Mesenchymal stem cell (in vitro differentiated cells and primary cell): ENCODE measurements at regions not wholly inside any gene's neighbourhood (a gene's known extent, or its start where the extent isn't known, plus 50 kb on each side); places are given as distances from the start of the nearest gene placed in this dataset.
A peak's percentile ranks its signal among the peaks of the same experiment; 100 is the strongest.

ENCODE experiments used
- DNase-seq: peaks from one replicate; pipeline ENCODE4 v3.0.0-alpha.2; 2013
- H2AFZ ChIP-seq: one replicate; pipeline ENCODE4 v1.6.1; 2013; ENCODE audit warnings: low read depth, mild to moderate bottlenecking, control low read depth, inconsistent platforms, low read length, moderate library complexity
- H2AK5ac ChIP-seq: 2 replicates; pipeline ENCODE4 v1.6.1; 2013; ENCODE audit warnings: low read length, moderate library complexity, mild to moderate bottlenecking, inconsistent platforms; ENCODE audit not compliant: severe bottlenecking
- H2BK120ac ChIP-seq: one replicate; pipeline ENCODE4 v1.6.1; 2013; ENCODE audit warnings: low read depth, mild to moderate bottlenecking, inconsistent platforms, low read length, moderate library complexity
- H2BK12ac ChIP-seq, 2 experiments: one replicate each; pipeline ENCODE4 v1.6.1; 2013; ENCODE audit warnings: inconsistent platforms in 2 of 2, low read length in 2 of 2, mild to moderate bottlenecking in 2 of 2, moderate library complexity in 2 of 2, control low read depth in 1 of 2
- H2BK15ac ChIP-seq: one replicate; pipeline ENCODE4 v1.6.1; 2013; ENCODE audit warnings: mild to moderate bottlenecking, low read depth, inconsistent platforms; ENCODE audit not compliant: poor library complexity, severe bottlenecking
- H2BK5ac ChIP-seq: 2 replicates; pipeline ENCODE4 v1.6.1; 2013; ENCODE audit warnings: low read depth, mild to moderate bottlenecking, low read length, control low read depth, inconsistent platforms; ENCODE audit not compliant: poor library complexity, severe bottlenecking
- H3K14ac ChIP-seq, 2 experiments: one replicate each; pipeline ENCODE4 v1.6.1; 2013; ENCODE audit warnings: inconsistent platforms in 2 of 2, low read length in 2 of 2, control low read depth in 1 of 2, mild to moderate bottlenecking in 1 of 2, moderate library complexity in 1 of 2
- H3K18ac ChIP-seq, 2 experiments: one replicate each; pipeline ENCODE4 v1.6.1; 2013; ENCODE audit warnings: inconsistent platforms in 2 of 2, low read length in 2 of 2, control low read depth in 1 of 2, low read depth in 1 of 2, mild to moderate bottlenecking in 1 of 2
- H3K23ac ChIP-seq, 2 experiments: one replicate each; pipeline ENCODE4 v1.6.1; 2013; ENCODE audit warnings: inconsistent platforms in 2 of 2, low read length in 2 of 2, mild to moderate bottlenecking in 2 of 2, moderate library complexity in 2 of 2, control low read depth in 1 of 2
- H3K27ac ChIP-seq: 2 replicates; pipeline ENCODE4 v1.5.1; 2013; ENCODE audit warnings: mild to moderate bottlenecking, moderate library complexity, low read length, control low read depth, inconsistent platforms; ENCODE audit not compliant: poor library complexity, severe bottlenecking
- H3K27me3 ChIP-seq, 2 experiments: 2 replicates each; pipeline versions ENCODE4 v1.6.1 to v1.7.0; 2013; ENCODE audit warnings: low read length in 2 of 2, mild to moderate bottlenecking in 2 of 2, moderate library complexity in 2 of 2, control low read depth in 1 of 2, inconsistent platforms in 1 of 2; ENCODE audit not compliant: control insufficient read depth in 1 of 2, insufficient read depth in 1 of 2
- H3K36me3 ChIP-seq, 2 experiments: 2 replicates each; pipeline versions ENCODE4 v1.6.1 to v1.7.0; 2013; ENCODE audit warnings: low read length in 2 of 2, control low read depth in 1 of 2, inconsistent platforms in 1 of 2, low read depth in 1 of 2, mild to moderate bottlenecking in 1 of 2; ENCODE audit not compliant: insufficient read depth in 2 of 2, control insufficient read depth in 1 of 2
- H3K4ac ChIP-seq, 2 experiments: one replicate each; pipeline ENCODE4 v1.6.1; 2013; ENCODE audit warnings: inconsistent platforms in 2 of 2, low read length in 2 of 2, mild to moderate bottlenecking in 2 of 2, moderate library complexity in 2 of 2, control low read depth in 1 of 2, low read depth in 1 of 2
- H3K4me1 ChIP-seq: 2 replicates; pipeline ENCODE4 v1.6.1; 2013; ENCODE audit warnings: low read depth, low read length, control low read depth; ENCODE audit not compliant: control insufficient read depth, insufficient read depth
- H3K4me2 ChIP-seq: 2 replicates; pipeline ENCODE4 v1.6.1; 2013; ENCODE audit warnings: low read length, mild to moderate bottlenecking, inconsistent platforms; ENCODE audit not compliant: poor library complexity, severe bottlenecking
- H3K4me3 ChIP-seq, 2 experiments: 2 replicates each; pipeline versions ENCODE4 v1.5.1 to v1.7.0; 2013; ENCODE audit warnings: low read length in 2 of 2, mild to moderate bottlenecking in 2 of 2, control low read depth in 1 of 2, low read depth in 1 of 2; ENCODE audit not compliant: insufficient read depth in 1 of 2
- H3K79me1 ChIP-seq: replicated peaks from 2 replicates; pipeline ENCODE4 v1.6.1; 2013; ENCODE audit warnings: mild to moderate bottlenecking, control low read depth, low read length, inconsistent platforms; ENCODE audit not compliant: poor library complexity, severe bottlenecking
- H3K9ac ChIP-seq: 2 replicates; pipeline ENCODE4 v1.7.0; 2013; ENCODE audit warnings: mild to moderate bottlenecking, low read length, moderate library complexity
- H3K9me3 ChIP-seq: 2 replicates; pipeline ENCODE4 v1.7.0; 2013; ENCODE audit warnings: mild to moderate bottlenecking, low read length; ENCODE audit not compliant: control insufficient read depth
- H4K8ac ChIP-seq: one replicate; pipeline ENCODE4 v1.6.1; 2013; ENCODE audit warnings: inconsistent platforms, mild to moderate bottlenecking, low read length, moderate library complexity
- H4K91ac ChIP-seq: one replicate; pipeline ENCODE4 v1.6.1; 2013; ENCODE audit warnings: mild to moderate bottlenecking, low read length, inconsistent platforms
- WGBS: methylation state at CpG from one replicate; pipeline ENCODE4 v1.1.7; 2013; ENCODE audit warnings: mixed read lengths; 5-methylcytosine and 5-hydroxymethylcytosine counted together

DNA sequence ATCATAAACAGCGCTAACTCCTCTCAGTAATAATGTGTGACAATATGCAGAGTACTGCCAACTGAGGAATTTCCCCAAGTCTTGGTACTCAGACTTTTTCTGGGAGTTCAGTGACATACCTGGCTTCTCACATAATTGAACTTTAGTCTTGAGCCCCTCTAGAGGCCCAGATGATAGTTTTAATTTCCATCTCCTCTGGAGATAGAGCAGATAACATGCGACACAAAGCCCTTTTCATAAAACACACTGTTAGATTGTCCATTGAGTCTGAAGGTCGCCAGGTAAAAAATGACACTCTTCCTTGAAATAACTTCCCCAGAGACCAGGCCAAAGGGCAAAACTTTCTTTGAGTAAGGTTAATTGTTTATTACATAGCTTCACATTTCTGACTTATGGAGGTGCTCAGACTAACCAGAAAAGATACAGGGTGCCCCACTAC, 476.0 kb downstream of the RASEF start:
- Histone ChIP-seq H3K18ac (no peak overlapping the region), H3K9ac (no peak overlapping the region), H3K4me2 (no peak overlapping the region), H4K8ac (no peak overlapping the region), H3K36me3 (no peaks in the 10 kb centered on the region), H3K14ac (no peak overlapping the region), H3K4me1 (no peaks in the 10 kb centered on the region), H2AK5ac (no peak overlapping the region), H2AFZ (no peak overlapping the region), H3K79me1 (no peaks in the 10 kb centered on the region), H3K4me3 (no peak overlapping the region), H3K4ac (peak overlapping the region in 1 of 2 experiments; percentile 35), H2BK5ac (no peak overlapping the region), H3K23ac (no peak overlapping the region), H3K27ac (no peak overlapping the region), H3K27me3 (no peaks in the 10 kb centered on the region), H2BK15ac (no peak overlapping the region), H4K91ac (no peak overlapping the region), H2BK12ac (no peak overlapping the region), H3K9me3 (no peaks in the 10 kb centered on the region), H2BK120ac (no peak overlapping the region)
- WGBS: 98% methylated on average over 2 of the region's 3 CpGs
- no peak for DNase-seq

DNA sequence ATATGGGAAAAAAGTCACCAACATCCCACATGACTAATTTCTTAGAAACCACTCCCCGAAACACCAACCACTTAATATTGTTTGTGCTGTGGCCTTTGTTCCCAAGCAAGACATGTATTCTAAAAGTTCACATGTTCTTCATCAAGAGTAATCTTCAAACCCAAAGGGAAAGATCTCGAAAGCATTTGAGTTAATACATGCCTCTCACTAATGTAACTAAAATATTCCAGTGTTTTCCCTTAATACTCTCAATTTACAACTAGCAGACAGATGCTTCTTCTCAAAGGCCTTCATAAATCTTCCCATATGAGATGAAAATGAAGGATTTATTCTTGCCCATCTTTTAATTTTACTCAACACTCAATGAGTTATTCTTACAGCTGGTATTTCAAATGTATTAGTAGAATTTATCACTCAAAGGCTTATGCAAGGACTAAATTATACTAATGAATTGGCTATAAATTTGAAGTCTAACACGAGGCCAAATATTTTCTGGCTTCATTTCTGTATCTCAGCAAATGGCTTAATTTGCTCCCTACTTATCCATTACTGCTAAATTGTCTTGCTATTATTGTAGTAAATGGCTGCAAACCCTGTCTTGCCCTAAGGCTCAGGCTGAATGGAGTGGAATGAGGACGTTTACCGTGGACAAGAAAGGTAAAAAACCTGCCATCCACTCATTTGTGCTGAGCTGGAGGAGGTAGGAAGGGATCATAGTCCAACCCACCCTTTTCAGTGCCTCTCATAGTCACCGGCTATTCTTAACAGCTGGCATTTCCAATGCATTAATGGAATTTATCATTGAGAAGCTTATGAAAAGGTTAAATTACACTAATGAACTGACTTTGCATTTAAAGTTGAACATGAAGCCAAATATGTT, 474.4 kb downstream of the RASEF start:
- WGBS: 63% methylated on average over 4 of the region's 6 CpGs
- no peak overlapping the region for H4K8ac ChIP-seq

DNA sequence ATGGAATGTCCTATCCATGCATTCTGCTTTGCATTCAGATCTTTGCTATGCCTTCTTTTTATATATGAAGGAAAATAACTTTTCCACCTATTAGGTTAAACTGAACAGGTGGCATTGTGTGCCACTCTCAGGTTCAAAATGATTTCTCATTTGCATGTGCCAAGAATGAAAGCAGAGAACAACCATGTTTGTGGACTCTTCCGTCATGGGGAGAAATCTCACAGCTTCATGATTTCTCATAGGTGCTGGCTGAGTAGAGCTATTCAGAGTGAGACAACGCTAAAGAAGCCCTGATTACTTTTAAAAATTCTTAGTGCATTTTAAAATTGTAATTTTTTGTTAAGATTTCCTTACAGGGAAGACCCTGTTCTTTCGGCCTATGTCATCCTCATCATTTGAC, 472.1 kb downstream of the RASEF start:
- Histone ChIP-seq H3K79me1 (no peaks in the 10 kb centered on the region), H2AK5ac (no peak overlapping the region), H3K14ac (no peak overlapping the region), H3K18ac (no peak overlapping the region), H4K8ac (no peak overlapping the region), H3K4me1 (no peaks in the 10 kb centered on the region), H3K4me3 (no peak overlapping the region), H4K91ac (no peak overlapping the region), H3K27ac (no peak overlapping the region), H3K9me3 (no peaks in the 10 kb centered on the region), H2BK120ac (no peak overlapping the region), H3K27me3 (no peaks in the 10 kb centered on the region), H3K9ac (no peak overlapping the region), H2AFZ (no peak overlapping the region), H2BK12ac (no peak overlapping the region), H2BK15ac (no peak overlapping the region), H3K36me3 (no peaks in the 10 kb centered on the region), H3K4ac (no peak overlapping the region), H3K23ac (no peak overlapping the region), H2BK5ac (no peak overlapping the region), H3K4me2 (no peak overlapping the region)
- no peak for DNase-seq
- 91% methylated on average over 2 of the region's 3 CpGs for WGBS

More for the DNA sequence above, 474.4 kb downstream of the RASEF start:
- H3K4me1 ChIP-seq: no peaks in the 10 kb centered on the region
- no peak overlapping the region for H3K9ac ChIP-seq
- peak; percentile 66 for DNase-seq
- H2BK15ac ChIP-seq: no peak overlapping the region
- no peak overlapping the region for H2BK5ac ChIP-seq
- no peaks in the 10 kb centered on the region for H3K9me3 ChIP-seq
- no peak overlapping the region for H3K4me3 ChIP-seq
- H2AK5ac ChIP-seq: no peak overlapping the region
- H2BK120ac ChIP-seq: no peak overlapping the region
- H3K4ac ChIP-seq: peak overlapping the region in 1 of 2 experiments; percentile 34
- H3K23ac ChIP-seq: no peak overlapping the region
- peak overlapping the region; percentile 8 to 73 for H3K18ac ChIP-seq
- no peaks in the 10 kb centered on the region for H3K27me3 ChIP-seq
- peak overlapping the region in 1 of 2 experiments; percentile 65 for H3K14ac ChIP-seq
- peak overlapping the region in 1 of 2 experiments; percentile 77 for H2BK12ac ChIP-seq
- no peak overlapping the region for H4K91ac ChIP-seq
- no peaks in the 10 kb centered on the region for H3K36me3 ChIP-seq
- H2AFZ ChIP-seq: no peak overlapping the region
- no peaks in the 10 kb centered on the region for H3K79me1 ChIP-seq
- H3K4me2 ChIP-seq: no peak overlapping the region
- H3K27ac ChIP-seq: no peak overlapping the region

DNA sequence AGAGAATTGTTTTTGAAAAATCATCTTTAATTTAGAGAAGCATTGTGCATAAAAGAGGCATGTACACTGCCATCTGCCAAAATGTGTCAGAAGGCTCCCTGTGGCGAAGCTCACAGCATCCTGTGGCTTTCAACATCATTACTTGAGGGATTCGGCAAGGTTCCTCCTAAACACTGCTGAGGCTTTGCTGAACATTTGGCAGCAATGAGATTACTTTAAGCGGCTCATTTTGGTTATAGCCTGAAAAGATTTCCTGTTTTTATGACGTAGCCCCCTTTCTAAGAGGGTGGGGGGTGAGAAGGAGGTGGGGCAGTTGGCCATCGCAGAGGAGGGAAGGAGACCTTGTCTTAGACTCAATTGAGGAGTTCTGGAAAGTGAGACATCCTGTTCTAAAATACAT, 469.4 kb downstream of the RASEF start:
- no peak overlapping the region for H3K23ac ChIP-seq
- H3K4me2 ChIP-seq: no peak overlapping the region
- H4K91ac ChIP-seq: no peak overlapping the region
- peak overlapping the region in 1 of 2 experiments; percentile 47 for H2BK12ac ChIP-seq
- H2BK120ac ChIP-seq: no peak overlapping the region
- H3K4me1 ChIP-seq: no peaks in the 10 kb centered on the region
- H3K4ac ChIP-seq: no peak overlapping the region
- no peak overlapping the region for H4K8ac ChIP-seq
- no peak overlapping the region for H2AFZ ChIP-seq
- no peaks in the 10 kb centered on the region for H3K36me3 ChIP-seq
- H3K18ac ChIP-seq: no peak overlapping the region
- H3K79me1 ChIP-seq: no peaks in the 10 kb centered on the region
- no peak overlapping the region for H3K27ac ChIP-seq
- no peak overlapping the region for H2AK5ac ChIP-seq
- no peak for DNase-seq
- no peaks in the 10 kb centered on the region for H3K9me3 ChIP-seq
- H3K27me3 ChIP-seq: no peaks in the 10 kb centered on the region
- H3K14ac ChIP-seq: no peak overlapping the region
- WGBS: 89% methylated on average over 5 of the region's 5 CpGs
- peak overlapping the region; percentile 60 for H2BK15ac ChIP-seq
- no peak overlapping the region for H3K9ac ChIP-seq
- H3K4me3 ChIP-seq: no peak overlapping the region
- H2BK5ac ChIP-seq: no peak overlapping the region
